ENCODE measurements at regions not wholly inside any gene's neighbourhood (a gene's known extent, or its start where the extent isn't known, plus 50 kb on each side); places are given as distances from the start of the nearest gene placed in this dataset.

DNA sequence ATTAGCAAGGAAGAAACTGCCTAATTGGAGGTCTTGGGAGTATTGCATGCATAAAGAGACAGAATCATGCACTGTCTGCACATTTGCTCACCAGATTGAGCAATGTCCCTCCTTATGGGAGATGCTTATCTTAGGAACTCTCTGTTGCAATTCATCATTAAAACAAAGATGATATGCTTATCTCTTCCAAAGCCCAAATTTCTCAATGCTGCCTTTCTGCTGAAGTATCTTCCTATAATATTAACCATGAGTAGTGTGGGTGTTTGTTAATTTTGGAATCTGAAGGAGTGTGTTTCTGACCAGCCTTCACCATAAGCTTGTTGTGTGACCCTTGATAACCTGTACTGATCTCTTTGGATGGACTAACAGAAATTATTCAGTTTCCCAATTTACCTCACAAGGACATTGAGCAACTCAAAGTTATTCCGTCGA lies 1257.6 kb upstream of the FLRT2 start:
- TF ChIP-seq, protein P1, sequence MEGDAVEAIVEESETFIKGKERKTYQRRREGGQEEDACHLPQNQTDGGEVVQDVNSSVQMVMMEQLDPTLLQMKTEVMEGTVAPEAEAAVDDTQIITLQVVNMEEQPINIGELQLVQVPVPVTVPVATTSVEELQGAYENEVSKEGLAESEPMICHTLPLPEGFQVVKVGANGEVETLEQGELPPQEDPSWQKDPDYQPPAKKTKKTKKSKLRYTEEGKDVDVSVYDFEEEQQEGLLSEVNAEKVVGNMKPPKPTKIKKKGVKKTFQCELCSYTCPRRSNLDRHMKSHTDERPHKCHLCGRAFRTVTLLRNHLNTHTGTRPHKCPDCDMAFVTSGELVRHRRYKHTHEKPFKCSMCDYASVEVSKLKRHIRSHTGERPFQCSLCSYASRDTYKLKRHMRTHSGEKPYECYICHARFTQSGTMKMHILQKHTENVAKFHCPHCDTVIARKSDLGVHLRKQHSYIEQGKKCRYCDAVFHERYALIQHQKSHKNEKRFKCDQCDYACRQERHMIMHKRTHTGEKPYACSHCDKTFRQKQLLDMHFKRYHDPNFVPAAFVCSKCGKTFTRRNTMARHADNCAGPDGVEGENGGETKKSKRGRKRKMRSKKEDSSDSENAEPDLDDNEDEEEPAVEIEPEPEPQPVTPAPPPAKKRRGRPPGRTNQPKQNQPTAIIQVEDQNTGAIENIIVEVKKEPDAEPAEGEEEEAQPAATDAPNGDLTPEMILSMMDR (IDR thresholded peaks at IDR 0.05; ENCODE audit: insufficient read depth in 1 of 2, low read depth in 1 of 2, low read length in 1 of 2, severe bottlenecking in 1 of 2, unreplicated experiment in 1 of 2): no peak
- Mint-ChIP-seq H3K4me1 (ENCODE audit: low read depth, unreplicated experiment) (no peaks in the 10 kb centered on the region), H3K27ac (ENCODE audit: unreplicated experiment) (no peak overlapping the region), H3K9me3 (ENCODE audit: unreplicated experiment) (no peaks in the 10 kb centered on the region), H3K4me3 (ENCODE audit: unreplicated experiment) (no peak overlapping the region), H3K27me3 (ENCODE audit: insufficient read depth, unreplicated experiment) (no peaks in the 10 kb centered on the region), H3K36me3 (ENCODE audit: insufficient read depth, unreplicated experiment) (no peaks in the 10 kb centered on the region)
- no peaks in the 10 kb centered on the region for H3K36me3 ChIP-seq (ENCODE audit: control insufficient read depth, insufficient read depth, low read length)
- no TSS peak for BruUV-seq (replicated peaks)
- H3K9me3 ChIP-seq: no peaks in the 10 kb centered on the region
- no peak overlapping the region for H3K4me3 ChIP-seq (ENCODE audit: low read depth, low read length)
- H3K4me1 ChIP-seq: 0 out of 2 replicates have a peak, but pooled peaks cover 4% of the 10 kb centered on the region
- no peaks in the 10 kb centered on the region for H3K27me3 ChIP-seq (replicated peaks; ENCODE audit: control insufficient read depth, insufficient read depth, low read length)
- intact Hi-C loops (cut with micrococcal nuclease; ENCODE audit: unreplicated experiment): no loop called here
- peak in 1 of 2 experiments; percentile 9 for DNase-seq
- ChIA-PET CTCF (no interaction called here), POLR2A (no interaction called here)

DNA sequence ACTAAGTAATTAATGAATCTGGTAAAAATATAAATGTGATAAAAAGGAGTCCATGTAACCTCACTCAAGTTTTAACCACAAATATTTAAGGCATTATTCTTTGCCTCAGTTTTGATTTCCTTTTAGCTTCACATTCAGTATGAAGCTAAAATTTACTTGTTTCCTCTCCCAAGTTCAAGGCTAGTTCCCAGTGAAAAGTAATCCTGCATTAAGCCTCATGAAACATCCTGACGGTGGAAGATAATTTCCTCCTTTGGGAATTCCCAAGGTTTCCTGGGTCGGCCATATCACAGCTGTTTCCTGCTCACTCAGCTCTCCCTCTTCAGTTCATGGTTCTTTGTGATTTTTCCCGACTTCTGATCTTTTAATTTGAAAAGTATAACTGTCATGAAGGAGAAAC lies 1256.8 kb upstream of the FLRT2 start:
- Histone ChIP-seq H3K9me3 (no peaks in the 10 kb centered on the region), H3K4me1 (0 out of 2 replicates have a peak, but pooled peaks cover 4% of the 10 kb centered on the region), H3K36me3 (ENCODE audit: control insufficient read depth, insufficient read depth, low read length) (no peaks in the 10 kb centered on the region), H3K27me3 (replicated peaks; ENCODE audit: control insufficient read depth, insufficient read depth, low read length) (no peaks in the 10 kb centered on the region), H3K4me3 (ENCODE audit: low read depth, low read length) (no peak overlapping the region)
- ChIA-PET CTCF (no interaction called here), POLR2A (no interaction called here)
- Mint-ChIP-seq H3K4me3 (ENCODE audit: unreplicated experiment) (no peak overlapping the region), H3K4me1 (ENCODE audit: low read depth, unreplicated experiment) (no peaks in the 10 kb centered on the region), H3K9me3 (ENCODE audit: unreplicated experiment) (no peaks in the 10 kb centered on the region), H3K27me3 (ENCODE audit: insufficient read depth, unreplicated experiment) (no peaks in the 10 kb centered on the region), H3K27ac (ENCODE audit: unreplicated experiment) (no peak overlapping the region), H3K36me3 (ENCODE audit: insufficient read depth, unreplicated experiment) (no peaks in the 10 kb centered on the region)
- intact Hi-C loops (cut with micrococcal nuclease; ENCODE audit: unreplicated experiment): no loop called here
- DNase-seq: no peak
- TF ChIP-seq, protein P1 (IDR thresholded peaks at IDR 0.05; ENCODE audit: insufficient read depth in 1 of 2, low read depth in 1 of 2, low read length in 1 of 2, severe bottlenecking in 1 of 2, unreplicated experiment in 1 of 2): no peak
- BruUV-seq (replicated peaks): no TSS peak

DNA sequence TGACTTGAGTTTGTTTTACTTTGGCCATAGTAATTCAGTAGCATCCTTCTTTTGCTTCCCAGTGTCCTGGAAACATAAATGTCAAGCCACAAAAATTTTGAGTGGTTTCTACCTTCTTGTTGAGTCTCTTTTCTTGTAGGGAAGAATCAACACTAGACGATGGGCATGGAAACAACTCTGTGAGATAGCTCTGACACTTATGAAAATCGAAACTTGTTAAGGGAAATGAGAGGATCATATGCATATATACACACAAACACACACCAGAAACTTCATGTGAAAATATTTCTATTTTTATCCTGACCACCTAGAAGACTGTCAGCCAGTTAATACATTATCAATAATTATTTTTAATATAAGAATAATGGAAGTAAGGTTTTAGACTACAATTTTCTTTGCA lies 1247.3 kb upstream of the FLRT2 start:
- H3K36me3 ChIP-seq (ENCODE audit: control insufficient read depth, insufficient read depth, low read length): no peaks in the 10 kb centered on the region
- no peaks in the 10 kb centered on the region for H3K27me3 ChIP-seq (replicated peaks; ENCODE audit: control insufficient read depth, insufficient read depth, low read length)
- no peak for DNase-seq
- Mint-ChIP-seq H3K4me3 (ENCODE audit: unreplicated experiment) (no peak overlapping the region), H3K9me3 (ENCODE audit: unreplicated experiment) (no peaks in the 10 kb centered on the region), H3K36me3 (ENCODE audit: insufficient read depth, unreplicated experiment) (no peaks in the 10 kb centered on the region), H3K27me3 (ENCODE audit: insufficient read depth, unreplicated experiment) (no peaks in the 10 kb centered on the region), H3K27ac (ENCODE audit: unreplicated experiment) (no peak overlapping the region), H3K4me1 (ENCODE audit: low read depth, unreplicated experiment) (no peaks in the 10 kb centered on the region)
- CTCF ChIA-PET: no interaction called here
- intact Hi-C loops (cut with micrococcal nuclease; ENCODE audit: unreplicated experiment): no loop called here
- no peaks in the 10 kb centered on the region for H3K9me3 ChIP-seq
- BruUV-seq (replicated peaks): no TSS peak
- TF ChIP-seq, protein P1 (IDR thresholded peaks at IDR 0.05; ENCODE audit: insufficient read depth in 1 of 2, low read depth in 1 of 2, low read length in 1 of 2, severe bottlenecking in 1 of 2, unreplicated experiment in 1 of 2): no peak
- no peak overlapping the region for H3K4me3 ChIP-seq (ENCODE audit: low read depth, low read length)
- POLR2A ChIA-PET: no interaction called here
- no peaks in the 10 kb centered on the region for H3K4me1 ChIP-seq

Data from Caco-2 (cell line).